Spinal cord (tissue), 9 donors: ENCODE measurements at regions not wholly inside any gene's neighbourhood (a gene's known extent, or its start where the extent isn't known, plus 50 kb on each side); places are given as distances from the start of the nearest gene placed in this dataset.
"Not testable (repeated sequence)": the region's sequence is repeated elsewhere in the genome, so short reads cannot be mapped to it uniquely, and the experiment has no call there.

Source experiments
- DNase-seq, 6 donors: peaks; one replicate each; pipeline versions ENCODE4 v3.0.0 to v3.0.0-alpha.2; 2013 to 2015; ENCODE audit warnings: low spot score in 6 of 6, low read depth in 4 of 6
- H3K27ac ChIP-seq: one replicate; pipeline ENCODE4 v1.5.1; 2013; ENCODE audit warnings: low read depth, low read length, control low read depth
- H3K27me3 ChIP-seq: one replicate; pipeline ENCODE4 v1.6.1; 2013; ENCODE audit warnings: low read length; ENCODE audit not compliant: control insufficient read depth, insufficient read depth
- H3K36me3 ChIP-seq: one replicate; pipeline ENCODE4 v1.6.1; 2013; ENCODE audit warnings: low read length; ENCODE audit not compliant: control insufficient read depth, insufficient read depth
- H3K4me1 ChIP-seq: one replicate; pipeline ENCODE4 v1.6.1; 2013; ENCODE audit warnings: low read length; ENCODE audit not compliant: control insufficient read depth, insufficient read depth
- H3K4me3 ChIP-seq: one replicate; pipeline ENCODE4 v1.5.1; 2013; ENCODE audit warnings: low read depth, low read length, control low read depth
- H3K9me3 ChIP-seq: one replicate; pipeline ENCODE4 v1.6.1; 2013; ENCODE audit warnings: low read length; ENCODE audit not compliant: control insufficient read depth, insufficient read depth
- WGBS: methylation state at CpG from one replicate; pipeline ENCODE4 v1.1.5; 2013; ENCODE audit warnings: missing lambda C conversion rate; ENCODE audit not compliant: insufficient coverage; 5-methylcytosine and 5-hydroxymethylcytosine counted together
- donor health status: healthy.

GRCh38 chr15:92818651-92819277 is 81.4 kb upstream of the CHD2 start:
- Histone ChIP-seq H3K4me3 (peak overlapping the region; percentile 60), H3K27ac (peak overlapping the region; percentile 96), H3K36me3 (no peaks in the 10 kb centered on the region), H3K4me1 (peaks cover 21% of the 10 kb centered on the region), H3K9me3 (no peaks in the 10 kb centered on the region), H3K27me3 (no peaks in the 10 kb centered on the region)
- DNase-seq, result peak in 3 of 6 donors; percentile 66 to 80 (median 70)
- 17% methylated on average over 9 of the region's 16 CpGs for WGBS

GRCh38 chr15:92819278-92820235 is 80.6 kb upstream of the CHD2 start:
- Histone ChIP-seq H3K36me3 (no peaks in the 10 kb centered on the region), H3K4me3 (peak overlapping the region; percentile 60), H3K27ac (peak overlapping the region; percentile 96), H3K27me3 (no peaks in the 10 kb centered on the region), H3K9me3 (no peaks in the 10 kb centered on the region), H3K4me1 (peaks cover 21% of the 10 kb centered on the region)
- WGBS, result 0% methylated on average over 2 of the region's 16 CpGs
- DNase-seq, result peak in 3 of 6 donors; percentile 68 to 88 (median 78)

GRCh38 chr15:92820236-92821021 is 79.7 kb upstream of the CHD2 start:
- peak overlapping the region; percentile 60 for H3K4me3 ChIP-seq
- no peaks in the 10 kb centered on the region for H3K9me3 ChIP-seq
- H3K4me1 ChIP-seq, result peaks cover 21% of the 10 kb centered on the region
- H3K27me3 ChIP-seq, result no peaks in the 10 kb centered on the region
- peak; percentile 89 to 99 (median 95) for DNase-seq
- peak overlapping the region; percentile 96 for H3K27ac ChIP-seq
- no peaks in the 10 kb centered on the region for H3K36me3 ChIP-seq
- WGBS, result 3% methylated on average over 27 of the region's 36 CpGs

GRCh38 chr15:92821491-92822116 is 78.5 kb upstream of the CHD2 start:
- Histone ChIP-seq H3K4me1 (peaks cover 21% of the 10 kb centered on the region), H3K27ac (peak overlapping the region; percentile 96), H3K27me3 (no peaks in the 10 kb centered on the region), H3K4me3 (no peak overlapping the region), H3K36me3 (no peaks in the 10 kb centered on the region), H3K9me3 (no peaks in the 10 kb centered on the region)
- peak in 1 of 6 donors; percentile 43 for DNase-seq
- WGBS, result 100% methylated on average over 1 of the region's 5 CpGs

DNA sequence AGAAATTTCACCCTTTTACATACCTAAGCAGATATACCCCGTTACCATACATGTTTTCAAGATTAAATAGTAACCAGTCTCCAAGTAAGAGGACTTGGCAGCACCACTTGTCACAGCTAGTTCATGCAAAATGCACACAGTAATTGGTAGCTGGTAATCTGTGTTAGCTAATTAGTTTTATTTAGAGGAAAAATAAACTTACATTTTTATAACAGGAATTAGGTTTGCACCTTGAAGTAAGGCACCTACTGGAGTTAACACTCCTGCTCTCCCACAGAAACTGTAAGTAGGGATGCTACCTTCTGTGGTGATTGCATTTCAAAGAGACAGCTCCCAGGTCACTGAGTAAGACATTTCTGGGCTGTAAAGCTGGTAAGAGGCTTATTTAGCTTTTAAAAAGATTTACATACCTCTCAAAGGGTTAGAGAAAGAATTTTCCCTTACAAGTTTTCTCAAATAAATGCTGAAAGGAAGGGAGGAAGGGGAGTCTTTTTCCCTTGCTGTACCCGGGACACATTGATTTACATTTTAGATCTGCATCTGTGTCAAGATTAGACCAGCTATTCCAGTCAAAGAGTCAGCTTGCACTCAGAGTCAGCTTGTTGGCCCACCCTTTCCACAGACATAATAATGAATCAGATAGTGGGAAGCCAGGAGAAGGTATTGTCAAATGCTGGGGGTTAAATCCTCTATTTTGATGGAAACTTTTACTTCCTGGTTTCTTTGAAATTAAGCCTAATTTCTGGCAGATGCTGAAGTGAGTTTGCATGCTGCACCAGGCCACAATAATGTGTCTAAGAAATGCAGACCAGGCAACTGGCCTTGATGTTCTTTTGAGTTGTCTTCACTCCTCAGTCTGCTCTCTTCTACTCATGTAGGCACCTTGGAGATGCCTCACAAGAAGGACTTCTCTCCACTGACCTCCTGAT is 77.6 kb upstream of the CHD2 start:
- WGBS, result no CpG with 5 or more reads among the region's 2 CpGs
- no peaks in the 10 kb centered on the region for H3K27me3 ChIP-seq
- DNase-seq, result peak in 2 of 6 donors; percentile 48 to 54
- H3K4me1 ChIP-seq, result peaks cover 16% of the 10 kb centered on the region
- H3K36me3 ChIP-seq, result no peaks in the 10 kb centered on the region
- no peaks in the 10 kb centered on the region for H3K9me3 ChIP-seq
- H3K27ac ChIP-seq, result peak overlapping the region; percentile 96
- no peak overlapping the region for H3K4me3 ChIP-seq

DNA sequence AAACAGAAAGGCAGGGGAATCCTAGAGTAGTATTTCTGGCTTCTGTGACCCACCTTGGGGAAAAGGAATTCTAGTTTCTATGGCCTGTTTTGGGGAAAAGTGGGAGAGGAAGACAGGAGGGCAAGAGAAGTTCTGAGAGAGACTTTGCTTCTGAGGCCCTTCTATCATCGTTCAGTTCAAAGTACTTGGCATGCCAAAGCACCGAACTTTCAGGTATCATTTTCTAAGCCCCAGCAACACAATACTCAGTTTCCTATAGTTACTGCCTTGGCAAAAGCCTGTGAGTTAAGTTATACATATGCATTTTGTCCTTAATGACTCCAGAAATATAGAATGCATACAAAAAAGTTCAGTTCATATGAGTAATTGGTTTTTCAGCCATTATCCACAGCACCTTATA is 74.1 kb upstream of the CHD2 start:
- no peak for DNase-seq
- Histone ChIP-seq H3K9me3 (no peaks in the 10 kb centered on the region), H3K4me1 (peaks cover 9% of the 10 kb centered on the region), H3K4me3 (no peak overlapping the region), H3K36me3 (no peaks in the 10 kb centered on the region), H3K27ac (no peak overlapping the region), H3K27me3 (no peaks in the 10 kb centered on the region)
- WGBS, result no CpG with 5 or more reads among the region's 2 CpGs

DNA sequence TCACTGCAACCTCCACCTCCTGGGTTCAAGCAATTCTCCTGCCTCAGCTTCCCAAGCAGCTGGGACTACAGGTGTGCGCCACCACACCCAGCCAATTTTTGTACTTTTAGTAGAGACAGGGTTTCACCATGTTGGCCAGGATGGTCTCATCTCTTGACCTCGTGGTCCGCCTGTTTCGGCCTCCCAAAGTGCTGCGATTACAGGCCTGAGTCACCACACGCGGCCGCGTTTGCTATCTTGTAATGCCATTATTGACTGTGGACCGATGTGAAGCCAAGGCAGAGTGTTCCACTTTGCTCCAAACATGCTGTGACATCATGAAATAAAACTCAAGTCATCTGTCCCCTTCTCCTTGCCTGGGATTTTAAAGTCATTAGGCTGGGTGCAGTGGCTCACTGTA is 72.1 kb upstream of the CHD2 start:
- H3K27me3 ChIP-seq, H3K27ac ChIP-seq, DNase-seq, H3K4me3 ChIP-seq, H3K9me3 ChIP-seq, H3K36me3 ChIP-seq: not testable (repeated sequence)
- H3K4me1 ChIP-seq, result peaks cover 19% of the 10 kb centered on the region
- WGBS, result 99% methylated on average over 10 of the region's 10 CpGs

GRCh38 chr15:92829875-92830274 is 70.2 kb upstream of the CHD2 start:
- Histone ChIP-seq H3K36me3 (no peaks in the 10 kb centered on the region), H3K27me3 (no peaks in the 10 kb centered on the region), H3K9me3 (no peaks in the 10 kb centered on the region), H3K4me1 (peaks cover 27% of the 10 kb centered on the region), H3K4me3 (no peak overlapping the region), H3K27ac (peak overlapping the region; percentile 98)
- no CpG with 5 or more reads among the region's 3 CpGs for WGBS
- DNase-seq, result peak in 2 of 6 donors; percentile 30 to 47
